ENCODE measurements at regions not wholly inside any gene's neighbourhood (a gene's known extent, or its start where the extent isn't known, plus 50 kb on each side); places are given as distances from the start of the nearest gene placed in this dataset.

- no peak for DNase-seq (ENCODE audit: low spot score)
Measured at GRCh38 chr3:107992976-107993684, 97.7 kb downstream of the CD47 start.

DNA sequence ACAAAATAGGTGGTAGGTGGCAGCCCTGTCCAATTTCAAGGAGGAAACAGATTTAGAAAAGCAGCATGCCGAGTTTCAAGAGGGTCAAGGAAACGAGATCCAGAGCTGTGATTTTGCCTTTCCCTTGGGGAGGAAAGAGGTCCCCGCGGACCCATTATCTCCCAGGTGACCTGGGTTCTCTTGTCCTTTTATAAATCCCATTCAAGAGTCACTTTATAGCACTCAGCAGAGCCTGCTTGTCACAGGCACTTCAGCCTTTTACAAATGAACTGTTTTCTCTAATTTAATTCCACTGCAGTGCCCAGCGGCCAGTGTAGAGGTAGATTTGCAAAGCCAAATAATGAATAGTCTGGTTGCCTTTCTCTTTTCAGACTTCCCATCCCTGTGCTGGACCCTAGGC is 99.9 kb downstream of the CD47 start:
- no peak for DNase-seq (ENCODE audit: low spot score)

- DNase-seq (ENCODE audit: low spot score): no peak
Measured at GRCh38 chr3:107990433-107990832, 100.4 kb downstream of the CD47 start.

DNA sequence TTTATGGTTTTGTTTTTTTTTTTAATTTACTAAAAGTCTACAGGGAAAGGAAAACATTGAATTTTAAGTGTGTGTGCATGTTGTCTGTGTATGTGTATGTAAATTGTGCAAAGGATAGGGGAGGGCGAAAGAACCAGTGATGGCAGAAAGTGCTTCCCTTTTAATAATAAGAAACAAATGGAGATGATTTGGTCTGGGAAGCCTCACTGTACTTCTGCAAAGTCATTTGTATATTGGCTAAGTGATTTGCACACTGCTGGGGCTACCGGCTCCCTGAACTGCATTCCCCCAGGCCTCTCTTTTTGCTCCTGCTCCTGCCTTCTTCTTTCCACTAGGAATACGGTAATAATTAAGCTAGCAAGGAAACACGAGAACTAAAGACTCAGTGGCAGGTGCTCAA is 101.2 kb downstream of the CD47 start:
- DNase-seq (ENCODE audit: low spot score): no peak

DNA sequence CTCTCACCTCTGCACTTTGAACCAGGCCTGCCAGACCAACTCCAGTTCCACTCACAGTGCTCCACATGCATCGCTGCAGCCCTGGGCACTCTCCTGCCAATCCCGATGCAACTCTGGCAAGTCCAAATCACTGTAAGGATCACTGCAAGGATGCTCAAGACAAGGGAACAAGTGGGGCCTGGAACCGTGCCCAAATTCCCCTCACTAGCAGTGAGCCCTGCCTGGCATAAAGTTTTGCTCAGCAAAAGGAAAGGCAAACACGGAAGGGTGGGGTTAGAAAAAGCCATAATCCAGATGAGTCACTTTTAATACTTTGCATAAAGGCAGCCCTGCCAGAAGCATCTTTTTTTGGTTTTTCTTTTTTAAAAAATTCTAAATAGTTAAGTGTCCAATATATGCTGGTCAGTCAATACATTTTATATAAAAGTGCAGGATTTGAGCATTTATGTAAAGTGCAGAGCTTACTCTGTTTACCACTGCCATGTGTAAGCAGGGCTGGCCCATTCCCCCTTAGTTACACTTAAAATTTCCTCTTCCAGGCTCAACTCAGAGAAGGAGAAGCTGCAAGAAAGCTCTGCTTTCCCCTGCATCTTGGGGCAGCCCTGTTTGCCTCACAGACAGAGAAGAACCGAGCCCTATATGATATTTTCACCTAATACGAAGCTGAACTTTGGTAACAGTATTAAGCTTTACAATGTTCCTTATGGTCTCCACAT is 102.2 kb downstream of the CD47 start:
- no peak for DNase-seq (ENCODE audit: low spot score)

- DNase-seq (ENCODE audit: low spot score): no peak
Measured at GRCh38 chr3:107987036-107987939, 103.5 kb downstream of the CD47 start.

DNA sequence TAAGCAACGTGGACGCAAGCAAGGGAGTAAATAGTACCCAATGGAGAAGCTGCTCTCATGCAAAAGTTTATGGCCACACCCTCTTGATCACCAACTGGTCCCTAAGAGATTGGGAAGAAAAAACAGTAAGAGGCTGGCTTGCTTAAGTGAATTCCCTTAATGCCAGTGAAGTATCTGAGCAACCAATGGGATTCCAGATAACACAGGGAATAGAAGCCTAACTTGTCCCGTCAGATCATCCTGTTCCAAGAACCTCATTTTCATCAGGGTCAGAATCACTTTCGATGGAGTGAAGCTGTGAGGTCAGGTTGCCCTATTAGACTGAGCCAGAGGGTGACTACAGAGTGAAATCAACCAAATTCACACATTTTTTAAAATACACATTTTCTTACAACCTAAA is 104.3 kb downstream of the CD47 start:
- DNase-seq (ENCODE audit: low spot score): no peak

DNA sequence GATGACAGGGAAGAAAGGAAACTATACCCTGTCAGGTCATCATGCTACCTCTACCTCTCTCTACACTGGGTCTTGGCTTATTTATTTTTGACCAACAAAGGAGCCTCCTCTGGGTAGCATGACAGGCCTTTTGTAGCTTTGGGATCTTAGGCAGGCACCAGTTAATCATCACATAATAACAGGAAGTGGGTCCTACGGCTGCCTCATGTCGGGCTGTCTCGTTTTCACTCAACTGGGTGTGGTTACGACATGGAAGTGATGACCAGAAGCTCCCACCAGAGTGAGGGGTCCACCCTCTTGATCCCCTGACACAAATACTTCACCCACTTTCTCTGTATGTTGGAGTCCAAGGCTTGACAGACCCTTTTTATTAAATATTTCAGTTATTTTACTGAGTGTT is 105.3 kb downstream of the CD47 start:
- DNase-seq (ENCODE audit: low spot score): no peak

DNA sequence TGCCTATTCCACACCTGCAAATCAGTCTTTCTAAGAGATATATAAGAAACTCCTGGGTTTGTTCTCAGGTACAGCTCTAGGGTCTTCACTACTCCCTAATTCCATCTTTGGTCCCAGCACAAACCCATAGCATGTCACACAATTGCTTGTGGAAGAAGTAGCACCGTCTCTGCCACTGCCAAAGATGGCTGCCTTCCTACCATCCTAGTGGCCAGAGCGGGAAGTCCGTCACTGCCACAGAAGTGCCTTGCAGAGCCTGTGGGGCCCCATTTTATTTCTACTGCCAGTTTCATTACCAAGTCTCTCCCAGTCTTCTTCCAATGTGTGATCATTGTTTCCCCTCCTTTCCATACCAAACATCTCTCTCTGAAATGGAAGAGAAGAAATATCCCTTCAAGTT is 107.6 kb downstream of the CD47 start:
- no peak for DNase-seq (ENCODE audit: low spot score)

DNA sequence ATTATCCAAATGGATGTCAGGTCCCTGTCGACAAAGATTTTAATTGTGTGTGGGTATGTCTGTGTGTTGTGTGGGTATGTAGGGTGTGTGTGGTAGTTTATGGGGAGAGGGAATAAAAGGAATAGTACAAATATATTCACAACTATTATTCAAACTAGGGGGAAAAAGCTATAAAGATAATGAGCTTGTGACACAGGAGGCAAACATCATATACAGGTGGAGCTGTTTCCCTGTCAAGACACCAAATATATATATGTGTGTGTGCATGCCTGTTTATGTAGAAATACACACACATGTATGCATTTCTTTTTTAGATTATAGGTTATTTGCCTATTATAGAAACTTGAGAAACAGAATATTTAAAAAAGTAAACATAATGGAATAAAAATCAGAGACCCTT is 108.7 kb downstream of the CD47 start:
- no peak for DNase-seq (ENCODE audit: low spot score)

GRCh38 chr3:107981471-107982111 is 109.2 kb downstream of the CD47 start:
- no peak for DNase-seq (ENCODE audit: low spot score)

DNA sequence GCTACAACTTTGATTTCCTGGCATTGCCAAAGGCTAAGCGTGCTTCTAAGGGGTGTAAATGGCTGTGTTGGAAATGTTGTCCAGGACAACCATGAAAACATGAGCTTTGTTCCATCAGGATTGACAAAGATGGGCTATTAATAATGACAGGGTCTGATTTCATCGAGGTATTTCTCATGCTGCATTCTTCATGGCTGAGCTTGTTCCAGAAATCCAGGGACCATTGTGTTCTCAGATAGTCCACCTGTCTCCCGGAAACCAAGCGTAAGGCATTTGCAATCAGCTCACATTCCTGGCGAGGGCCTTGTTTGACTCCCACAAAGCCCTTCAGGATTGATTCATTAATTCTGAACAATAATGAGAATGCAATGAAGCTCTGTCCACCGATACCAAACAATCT is 111.3 kb downstream of the CD47 start:
- no peak for DNase-seq (ENCODE audit: low spot score)

DNA sequence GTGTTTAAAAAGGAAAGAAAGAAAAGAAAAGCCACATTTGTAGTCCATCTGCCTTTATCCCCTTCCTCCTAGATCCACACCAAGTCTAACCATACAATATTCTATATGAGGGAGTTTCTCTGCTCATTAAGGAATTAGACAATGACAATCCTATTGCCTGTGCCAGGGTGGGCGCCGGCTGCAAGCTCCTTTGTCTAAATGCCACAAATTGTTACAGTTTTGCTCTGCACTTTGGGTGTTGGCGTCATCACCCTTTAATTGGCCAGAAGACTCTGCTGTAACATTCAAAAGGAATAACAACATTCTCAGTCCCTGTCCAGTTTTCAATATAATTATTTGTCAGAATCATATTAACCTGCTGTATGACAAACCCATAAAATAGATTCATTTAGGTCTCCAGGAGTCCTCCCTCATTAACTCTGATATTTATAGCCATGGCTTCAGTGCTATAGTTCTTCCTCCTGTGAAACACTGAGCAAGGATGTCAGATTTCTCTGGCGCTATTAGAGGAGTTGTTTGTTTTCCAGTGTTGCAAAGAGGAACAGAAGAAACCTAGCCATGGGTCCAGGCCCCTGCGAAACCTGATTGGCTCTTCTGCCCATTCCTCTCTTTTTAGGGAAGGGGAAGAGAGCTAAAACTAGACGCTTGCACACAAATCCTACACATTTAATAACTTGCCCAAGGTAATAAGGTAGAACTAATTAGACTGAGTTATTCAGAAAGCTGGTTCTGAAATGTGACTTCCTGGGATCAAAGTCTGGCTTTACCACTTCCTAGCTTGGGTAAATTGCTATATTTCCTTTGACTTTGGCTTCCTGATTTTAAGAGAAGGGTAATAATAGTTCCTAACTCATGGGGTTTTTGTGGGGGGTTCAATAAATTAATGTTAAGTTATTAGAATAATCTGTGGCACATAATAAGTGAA is 112.4 kb downstream of the CD47 start:
- DNase-seq (ENCODE audit: low spot score): no peak

DNA sequence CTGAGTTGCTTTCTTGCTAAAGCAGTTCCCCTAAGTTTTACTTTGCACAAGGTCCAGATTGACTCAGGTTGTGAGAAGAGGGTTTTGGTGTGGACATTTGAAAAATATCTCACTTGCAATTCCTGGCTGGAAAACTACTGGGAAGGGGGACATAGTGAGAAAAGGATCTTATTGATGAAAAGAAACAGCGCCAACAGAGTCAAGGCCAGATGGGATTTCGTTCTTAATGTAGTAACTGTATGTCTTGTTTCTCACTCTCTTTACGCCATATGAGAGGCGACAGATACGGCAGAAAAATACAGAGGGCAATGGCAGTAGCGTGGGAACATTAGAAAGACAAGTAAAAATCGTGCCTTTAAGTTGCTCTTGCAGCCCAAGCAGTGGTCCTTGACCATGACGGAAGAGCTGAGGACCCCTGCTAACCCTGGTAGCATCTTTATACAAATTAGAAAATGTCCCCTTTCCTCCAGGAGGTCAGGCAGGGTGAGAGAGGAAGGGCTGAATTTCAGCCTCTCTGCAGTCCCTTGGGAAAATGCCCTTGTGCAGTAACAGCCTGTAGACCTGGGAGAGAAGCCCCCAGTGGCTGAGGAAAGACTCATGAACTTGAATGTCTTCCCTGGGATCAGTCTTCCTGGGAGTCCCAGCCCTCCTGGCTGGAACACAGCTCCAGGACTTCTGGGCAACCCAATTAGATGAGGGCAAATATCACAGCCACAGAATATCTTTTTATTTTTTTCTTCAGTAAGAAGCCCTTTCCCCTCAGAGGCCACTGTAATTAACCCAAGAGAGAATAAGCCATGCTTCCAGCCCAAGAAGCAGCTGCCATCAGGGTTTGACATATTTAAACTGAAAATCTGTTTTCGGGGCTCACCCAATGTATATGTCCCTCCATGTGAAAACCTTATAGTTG is 113.4 kb downstream of the CD47 start:
- no peak for DNase-seq (ENCODE audit: low spot score)

DNA sequence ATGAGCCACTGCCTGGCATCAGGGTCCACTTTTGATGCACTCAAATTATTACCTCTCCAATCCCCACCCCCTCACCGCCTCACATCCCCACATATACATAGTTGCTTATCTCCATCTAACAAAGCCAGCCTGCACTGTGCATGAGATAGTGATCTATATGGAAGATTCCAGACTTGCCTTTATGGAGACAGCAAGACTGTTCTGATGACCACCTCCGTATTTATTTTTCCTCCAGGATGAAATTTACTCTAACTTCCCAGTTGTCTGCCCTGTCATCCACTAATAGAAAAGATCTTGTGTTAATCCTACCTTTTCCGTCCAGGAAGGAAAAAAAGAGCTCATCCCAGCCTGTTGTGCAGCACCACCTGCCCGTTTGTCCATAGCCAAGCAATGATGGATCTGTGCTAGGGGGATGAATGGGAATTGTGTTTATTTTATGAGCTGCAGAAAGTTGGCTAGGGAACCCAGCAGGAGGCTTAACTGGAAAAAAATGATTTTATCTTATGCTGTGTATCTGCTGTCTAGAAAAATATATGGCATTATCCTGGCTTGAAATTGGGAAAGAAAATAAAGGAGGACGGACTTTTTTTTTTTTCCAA is 114.5 kb downstream of the CD47 start:
- DNase-seq (ENCODE audit: low spot score): no peak

DNA sequence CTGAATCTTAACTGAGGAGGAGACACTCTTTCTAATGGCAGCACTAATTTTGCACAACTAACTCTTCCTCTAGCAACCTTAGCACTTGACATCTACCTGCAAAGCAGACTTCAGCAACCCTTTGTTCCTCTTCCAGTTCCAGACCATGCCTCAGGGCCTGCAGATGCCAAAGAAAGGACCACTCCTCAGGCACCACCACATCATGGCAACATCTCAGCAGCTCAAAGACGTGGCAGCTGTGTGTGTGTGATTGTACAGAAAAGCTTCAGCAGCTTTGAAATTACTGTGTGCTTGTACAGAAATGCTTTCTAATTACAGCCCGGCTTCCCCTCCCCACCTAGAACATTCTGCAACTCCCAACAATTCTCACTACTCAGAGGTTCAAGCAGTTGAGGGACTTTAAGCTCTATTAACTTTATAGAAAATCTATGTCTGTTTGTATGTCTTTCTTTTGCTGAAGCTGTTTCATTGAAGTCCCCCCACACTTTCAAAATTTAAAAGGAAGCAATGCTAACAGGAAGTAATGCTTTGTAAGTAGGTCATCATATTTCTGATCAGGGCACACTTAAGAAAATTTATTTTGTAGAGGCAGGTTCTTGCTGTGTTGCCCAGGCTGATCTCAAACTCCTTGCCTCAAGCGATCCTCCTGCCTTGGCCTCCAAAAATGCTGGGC is 115.2 kb downstream of the CD47 start:
- DNase-seq (ENCODE audit: low spot score): no peak

- no peak for DNase-seq (ENCODE audit: low spot score)
Measured at GRCh38 chr3:107973961-107974360, 116.9 kb downstream of the CD47 start.

GRCh38 chr3:107973152-107973551 is 117.7 kb downstream of the CD47 start:
- DNase-seq (ENCODE audit: low spot score): no peak

DNA sequence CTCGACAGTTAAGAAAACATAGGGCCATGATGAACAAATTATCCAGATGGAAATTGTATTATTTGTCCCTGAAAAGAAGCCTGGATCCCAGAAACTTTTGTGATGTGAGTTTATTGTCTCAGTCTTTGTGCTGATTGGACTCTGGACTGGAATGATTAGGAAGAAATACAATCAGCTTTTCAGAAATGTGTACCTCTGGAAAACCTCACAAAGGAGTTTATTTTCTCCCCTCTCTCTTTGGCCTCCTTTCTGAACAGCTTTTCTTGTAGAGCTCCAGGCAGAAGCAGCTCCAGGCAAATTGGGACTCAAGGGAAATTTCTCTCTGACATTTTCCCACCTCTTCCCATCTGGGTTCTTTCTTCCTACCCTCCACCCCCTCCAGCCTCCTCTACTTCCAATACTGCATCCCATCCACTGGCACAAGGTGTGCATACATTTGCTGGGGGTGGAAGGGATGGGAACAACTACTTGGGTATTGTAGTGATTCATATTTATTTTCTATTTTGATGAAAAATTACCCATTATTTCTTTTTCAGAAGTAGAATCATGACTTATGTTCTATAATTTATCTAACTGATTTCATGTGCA is 119.7 kb downstream of the CD47 start:
- DNase-seq (ENCODE audit: low spot score): no peak

Data from NAMALWA (cell line).